NCI-H187 (cell line): ENCODE measurements at regions not wholly inside any gene's neighbourhood (a gene's known extent, or its start where the extent isn't known, plus 50 kb on each side); places are given as distances from the start of the nearest gene placed in this dataset.

Experiments
- DNase-seq, 2 experiments: peaks; one replicate each; lab custom pipeline; 2025; lab: John Stamatoyannopoulos, UW

GRCh38 chr5:32504329-32504988 lies 59.9 kb upstream of the ZFR start:
- no peak for DNase-seq

- DNase-seq: no peak
Observed at GRCh38 chr5:32503261-32503660, 58.7 kb upstream of the ZFR start.

GRCh38 chr5:32501071-32502002 lies 56.8 kb upstream of the ZFR start:
- DNase-seq: no peak

- no peak for DNase-seq
Observed at GRCh38 chr5:32500181-32500580, 55.6 kb upstream of the ZFR start.

GRCh38 chr5:32499261-32499660 lies 54.7 kb upstream of the ZFR start:
- no peak for DNase-seq

- DNase-seq: no peak
Observed at GRCh38 chr5:32498484-32498883, 53.9 kb upstream of the ZFR start.

- DNase-seq: no peak
Observed at GRCh38 chr5:32496104-32496503, 51.6 kb upstream of the ZFR start.

- no peak for DNase-seq
Observed at GRCh38 chr5:32494827-32495226, 50.3 kb upstream of the ZFR start.
